HS-27A (cell line): ENCODE measurements at regions not wholly inside any gene's neighbourhood (a gene's known extent, or its start where the extent isn't known, plus 50 kb on each side); places are given as distances from the start of the nearest gene placed in this dataset.
A peak's percentile ranks its signal among the peaks of the same experiment; 100 is the strongest.

ENCODE experiments used
- DNase-seq: peaks from one replicate; pipeline ENCODE4 v3.0.0-alpha.2; 2012; ENCODE audit warnings: low read depth, missing footprints

- DNase-seq: no peak
Observed at GRCh38 chr22:27635852-27636251, 165.7 kb downstream of the MN1 start.

GRCh38 chr22:27636716-27637508, 164.6 kb downstream of the MN1 start:
- no peak for DNase-seq

DNA sequence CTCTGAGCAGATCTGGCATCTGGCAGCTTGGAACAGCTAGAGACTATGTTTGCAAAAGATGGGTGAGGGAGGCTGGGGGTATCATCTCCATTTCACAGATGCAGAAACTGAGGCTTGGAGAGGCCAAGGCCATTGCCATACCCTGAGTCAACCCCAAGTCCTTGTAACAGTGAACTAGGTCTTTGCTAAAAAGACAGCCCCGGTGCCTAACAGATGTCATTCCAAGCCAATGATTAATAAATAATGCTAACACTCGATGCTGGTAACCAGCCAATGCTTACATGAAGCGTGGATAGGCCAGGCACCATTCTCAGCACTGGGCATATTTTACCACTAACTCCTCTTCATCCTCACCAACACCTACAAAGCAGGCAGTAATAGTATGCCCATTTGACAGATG, 164.0 kb downstream of the MN1 start:
- peak; percentile 39 for DNase-seq

- DNase-seq: no peak
Observed at GRCh38 chr22:27638329-27639233, 163.0 kb downstream of the MN1 start.

DNA sequence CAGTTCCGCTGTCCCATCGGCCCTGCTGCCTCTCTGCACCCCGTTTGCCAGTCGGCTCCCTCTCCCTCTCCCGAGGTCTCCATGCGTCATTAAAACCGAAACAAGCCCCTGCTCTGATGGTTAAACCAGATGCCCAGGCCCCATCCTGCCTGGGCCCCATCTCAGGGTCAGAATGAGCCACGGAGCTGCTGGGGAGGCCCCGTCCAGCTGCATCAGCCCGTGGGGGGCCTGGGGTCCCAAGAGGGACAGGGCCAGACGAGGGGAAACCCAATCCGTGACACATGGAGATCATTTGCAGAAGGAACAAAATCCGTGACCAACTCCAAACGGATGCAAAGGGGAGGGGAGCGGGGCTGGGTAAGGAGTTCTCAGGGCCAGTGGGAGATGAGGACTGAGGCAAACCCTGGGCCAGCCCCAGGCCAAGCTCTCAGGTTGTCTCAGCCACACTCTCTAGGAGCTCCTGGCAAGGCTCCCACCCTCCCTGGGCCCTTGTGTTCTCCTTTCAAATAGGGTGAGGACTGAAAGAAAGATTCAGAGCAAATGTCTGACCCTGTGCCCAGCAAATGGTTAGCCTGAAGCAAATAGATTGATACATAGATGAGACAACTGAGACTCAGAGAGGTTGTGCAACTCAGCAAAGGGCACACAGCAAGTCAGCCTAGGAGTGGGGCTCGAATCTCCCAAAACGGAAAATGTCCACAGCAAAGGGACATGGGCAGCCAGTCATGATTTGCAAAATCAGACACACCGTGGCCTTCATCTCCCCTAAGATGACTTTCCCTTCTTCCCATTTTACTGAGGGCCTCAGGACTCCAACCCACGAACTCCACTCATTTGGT, 162.1 kb downstream of the MN1 start:
- no peak for DNase-seq

- DNase-seq: no peak
Observed at GRCh38 chr22:27641049-27641795, 160.3 kb downstream of the MN1 start.

- no peak for DNase-seq
Observed at GRCh38 chr22:27642104-27642800, 159.3 kb downstream of the MN1 start.

- DNase-seq: no peak
Observed at GRCh38 chr22:27643907-27644306, 157.6 kb downstream of the MN1 start.

GRCh38 chr22:27644566-27644965, 157.0 kb downstream of the MN1 start:
- DNase-seq: no peak

GRCh38 chr22:27647540-27647939, 154.0 kb downstream of the MN1 start:
- no peak for DNase-seq

DNA sequence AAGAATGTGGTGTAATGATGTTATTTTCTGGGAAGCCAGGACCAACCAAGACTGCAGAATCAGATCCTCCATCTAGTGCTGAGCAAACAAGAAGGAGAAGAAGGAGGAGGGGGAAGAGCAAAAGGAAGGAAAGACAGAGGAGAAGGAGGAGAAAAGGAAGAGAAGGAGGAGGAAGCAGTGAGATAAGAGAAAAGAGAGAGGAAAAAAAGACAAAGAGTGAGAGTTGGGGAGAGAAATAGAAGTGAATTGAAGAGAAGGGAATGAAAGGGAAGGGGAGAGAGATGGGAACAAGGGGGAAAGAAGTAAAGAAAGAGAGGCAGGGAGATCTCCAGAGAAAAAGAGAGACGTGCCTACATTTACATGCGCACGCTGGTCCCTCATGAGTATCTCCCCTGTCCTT, 153.5 kb downstream of the MN1 start:
- no peak for DNase-seq

DNA sequence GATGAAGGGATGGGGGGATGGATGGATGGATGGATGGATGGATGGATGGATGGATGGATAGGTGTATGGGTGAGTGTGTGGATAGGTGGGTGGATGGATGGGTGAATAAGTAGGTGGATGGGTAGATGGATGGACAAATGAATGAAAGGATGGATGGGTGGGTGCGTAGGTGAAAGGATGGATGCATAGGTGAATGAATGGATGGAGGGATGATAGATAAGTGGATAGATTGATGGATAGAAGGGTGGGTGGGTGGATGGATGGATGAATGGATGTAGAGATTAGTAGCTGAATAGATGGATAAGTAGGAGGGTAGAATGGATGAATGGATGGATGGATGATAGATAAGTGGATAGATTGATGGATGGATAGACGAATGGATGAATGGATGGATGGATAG, 152.7 kb downstream of the MN1 start:
- DNase-seq: no peak

GRCh38 chr22:27650572-27650971, 151.0 kb downstream of the MN1 start:
- no peak for DNase-seq

GRCh38 chr22:27650985-27651384, 150.6 kb downstream of the MN1 start:
- DNase-seq: no peak

DNA sequence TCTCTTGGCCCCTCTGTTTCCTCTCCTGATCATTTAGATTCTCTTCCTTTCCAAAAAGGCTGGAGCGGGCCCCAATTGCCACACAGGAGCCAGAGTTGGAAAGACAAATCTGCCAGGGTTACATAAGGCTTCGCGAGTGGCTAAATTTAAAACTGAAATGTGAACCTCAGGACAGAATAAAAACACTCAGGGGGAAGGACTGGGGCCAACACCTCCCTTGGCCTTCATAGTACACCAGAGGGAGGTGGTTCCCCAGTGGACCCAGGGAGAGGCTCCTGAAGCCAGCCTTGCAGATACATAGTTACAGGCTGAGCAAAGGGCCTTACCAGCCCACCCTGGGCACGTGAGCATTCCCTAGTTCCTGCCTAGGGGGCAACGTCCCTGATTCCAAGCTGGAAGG, 150.1 kb downstream of the MN1 start:
- DNase-seq: no peak

- DNase-seq: no peak
Observed at GRCh38 chr22:27654546-27655445, 146.8 kb downstream of the MN1 start.

DNA sequence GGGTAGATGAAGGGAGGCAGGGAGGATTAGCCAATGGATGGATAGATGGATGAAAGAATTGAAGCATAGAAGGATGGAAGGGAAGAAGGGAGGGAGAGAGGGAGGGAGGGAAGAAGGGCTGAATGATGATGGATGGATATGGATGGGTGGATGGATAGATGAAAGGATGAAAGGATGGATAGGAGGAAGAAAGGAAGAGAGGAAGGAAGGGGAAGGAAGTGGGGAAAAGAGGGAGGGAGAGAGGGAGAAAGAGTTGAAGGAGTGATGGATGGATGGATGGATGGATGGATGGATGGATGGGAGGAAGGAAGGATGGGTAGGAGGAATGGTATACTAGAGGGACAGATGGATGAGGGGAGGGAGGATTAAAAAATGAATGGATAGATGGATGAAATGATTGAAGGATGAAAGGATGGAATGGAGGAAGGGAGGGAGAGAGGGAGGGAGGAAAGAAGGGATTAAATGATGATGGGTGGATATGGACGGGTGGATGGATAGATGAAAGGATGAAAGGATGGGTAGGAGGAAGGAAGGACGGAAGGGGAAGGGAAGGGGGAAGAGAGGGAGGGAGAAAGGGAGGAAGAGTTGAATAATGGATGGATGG, 145.9 kb downstream of the MN1 start:
- no peak for DNase-seq

DNA sequence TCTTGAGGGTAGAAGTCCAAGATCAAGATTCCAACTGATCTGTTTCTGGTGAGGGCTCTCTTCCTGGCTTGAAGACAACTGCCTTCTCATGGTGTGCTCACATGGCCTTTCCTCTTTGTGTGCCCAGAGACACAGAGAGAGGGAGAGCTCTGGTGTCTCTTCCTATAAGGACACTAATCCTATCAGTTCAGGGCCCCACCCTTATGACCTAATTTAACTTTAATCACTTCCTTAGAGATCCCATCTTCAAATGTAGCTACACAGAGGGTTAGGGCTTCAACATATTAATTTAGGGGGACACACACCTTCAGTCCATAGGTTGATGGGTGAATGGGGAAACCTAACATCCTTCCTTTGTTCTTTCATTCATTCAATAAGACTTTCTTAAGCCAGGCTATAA, 144.6 kb downstream of the MN1 start:
- no peak for DNase-seq

- DNase-seq: no peak
Observed at GRCh38 chr22:27660306-27660705, 141.2 kb downstream of the MN1 start.
